ENCODE measurements at regions not wholly inside any gene's neighbourhood (a gene's known extent, or its start where the extent isn't known, plus 50 kb on each side); places are given as distances from the start of the nearest gene placed in this dataset.

DNA sequence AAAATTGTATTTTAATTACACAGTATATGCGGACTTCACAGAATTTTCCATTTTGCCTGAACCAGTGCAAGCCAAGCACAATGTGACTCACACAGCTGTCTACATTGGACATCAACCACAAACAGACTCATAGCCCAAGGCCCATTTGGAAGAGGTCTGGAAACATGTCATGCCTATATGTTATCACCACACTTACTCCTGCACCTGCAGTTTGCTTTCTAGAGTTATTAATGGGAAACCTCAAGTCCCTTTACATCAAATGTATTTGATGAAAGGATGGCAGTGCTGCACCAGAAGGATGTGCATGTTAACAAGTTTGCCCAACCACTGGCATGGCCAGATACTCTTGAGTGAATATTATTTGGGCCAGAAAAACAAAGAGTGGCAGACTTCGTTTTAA is 548.9 kb upstream of the CDH2 start:
- POLR2A ChIA-PET, result no interaction called here
- CTCF ChIA-PET, result no interaction called here

- POLR2A ChIA-PET, result no interaction called here
- CTCF ChIA-PET, result no interaction called here
Measured at GRCh38 chr18:28723506-28723905, 546.6 kb upstream of the CDH2 start.

GRCh38 chr18:28718696-28719095 is 541.8 kb upstream of the CDH2 start:
- CTCF ChIA-PET, result no interaction called here
- POLR2A ChIA-PET, result no interaction called here

- CTCF ChIA-PET, result no interaction called here
- POLR2A ChIA-PET, result no interaction called here
Measured at GRCh38 chr18:28716338-28716737, 539.4 kb upstream of the CDH2 start.

DNA sequence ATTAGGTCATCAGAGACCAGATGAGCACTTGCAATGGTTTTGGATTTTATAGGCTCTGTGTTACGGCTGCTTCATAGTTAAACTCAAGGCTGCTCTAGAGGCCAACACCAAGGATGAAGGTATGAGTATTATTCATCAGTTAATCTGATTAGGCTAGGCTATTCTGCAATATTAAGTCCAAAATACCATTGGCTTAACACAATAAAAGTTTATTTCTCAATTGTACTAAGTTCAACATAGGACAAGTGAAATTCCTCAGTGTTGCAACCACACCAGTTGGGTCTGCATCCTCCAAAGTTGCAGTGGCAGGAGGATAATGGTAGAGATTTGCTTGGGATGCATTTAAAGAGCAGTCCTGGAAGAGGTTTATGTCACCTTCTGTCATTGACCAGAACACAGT is 538.3 kb upstream of the CDH2 start:
- ChIA-PET CTCF (no interaction called here), POLR2A (no interaction called here)

DNA sequence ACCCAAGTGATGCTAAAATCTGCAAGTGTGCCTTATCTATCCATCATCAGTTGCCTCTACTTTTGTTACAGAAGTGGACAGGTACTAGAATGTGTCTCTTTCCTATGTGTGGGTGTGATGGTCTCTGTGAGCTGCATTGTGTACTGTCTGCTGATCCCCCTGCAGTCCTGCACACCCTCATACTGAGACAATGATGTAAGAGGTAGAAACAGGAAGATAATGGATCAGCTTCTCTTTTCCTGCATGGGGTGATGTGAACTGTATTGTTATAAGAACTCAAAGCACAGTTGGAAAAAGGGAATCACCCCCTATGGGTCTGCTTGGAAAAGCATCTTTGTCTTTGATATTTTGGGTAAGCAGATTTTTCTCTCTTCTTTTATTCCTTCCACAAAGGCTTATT is 537.6 kb upstream of the CDH2 start:
- POLR2A ChIA-PET, result no interaction called here
- CTCF ChIA-PET, result no interaction called here

DNA sequence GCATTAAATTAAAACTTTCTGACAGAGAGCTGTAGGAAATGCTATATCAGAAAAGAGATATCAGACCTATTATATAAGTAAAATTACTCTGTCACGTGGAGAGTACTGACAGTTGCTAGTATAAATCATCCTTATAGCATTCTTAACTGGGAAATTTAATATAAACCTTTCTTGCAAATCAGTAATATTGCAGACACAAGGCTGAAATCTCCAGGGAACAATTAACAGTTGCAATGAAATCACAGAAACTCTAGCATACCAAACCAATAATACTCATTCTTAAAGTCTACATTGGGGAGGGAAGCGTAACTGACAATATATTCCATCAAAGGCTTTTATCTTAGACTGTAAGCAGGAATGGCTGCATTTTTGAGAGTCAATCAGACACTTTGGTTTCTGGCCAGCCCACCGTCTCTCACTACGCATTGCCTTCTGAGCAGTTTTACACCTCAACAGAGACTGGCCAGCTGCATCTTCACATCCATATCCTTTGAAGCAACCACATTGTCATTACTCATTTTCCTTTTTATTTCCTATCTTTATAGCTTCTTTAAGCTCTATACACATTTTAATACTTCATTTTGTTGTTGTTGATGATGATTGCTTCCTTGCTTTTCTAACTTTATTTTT is 536.0 kb upstream of the CDH2 start:
- POLR2A ChIA-PET, result no interaction called here

GRCh38 chr18:28712172-28712571 is 535.2 kb upstream of the CDH2 start:
- ChIA-PET POLR2A (no interaction called here), CTCF (no interaction called here)

More for the DNA sequence above, 536.0 kb upstream of the CDH2 start:
- CTCF ChIA-PET, result no interaction called here

GRCh38 chr18:28711096-28711495 is 534.2 kb upstream of the CDH2 start:
- ChIA-PET CTCF (no interaction called here), POLR2A (no interaction called here)

- POLR2A ChIA-PET, result no interaction called here
- CTCF ChIA-PET, result no interaction called here
Measured at GRCh38 chr18:28707006-28707405, 530.1 kb upstream of the CDH2 start.

- ChIA-PET POLR2A (no interaction called here), CTCF (no interaction called here)
Measured at GRCh38 chr18:28706397-28706796, 529.5 kb upstream of the CDH2 start.

DNA sequence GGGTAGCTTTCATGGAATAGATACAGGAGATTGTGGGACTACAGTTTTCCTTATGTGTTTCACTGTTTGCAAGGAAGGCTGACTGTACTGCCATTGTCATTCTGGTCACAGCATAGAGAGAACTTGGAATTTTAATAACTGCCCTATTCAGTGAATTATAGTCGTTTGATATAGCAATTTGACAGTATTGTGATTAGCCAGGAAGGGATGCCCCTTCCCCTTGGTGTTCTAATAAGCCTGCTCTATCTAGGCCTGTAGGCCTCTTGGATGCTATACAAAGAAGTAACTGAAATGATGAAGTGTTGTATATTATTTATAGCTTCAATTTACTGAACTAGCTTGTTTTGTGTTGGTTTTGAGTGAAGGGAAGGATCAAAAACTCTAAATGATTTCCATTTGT is 528.6 kb upstream of the CDH2 start:
- ChIA-PET CTCF (no interaction called here), POLR2A (no interaction called here)

GRCh38 chr18:28692337-28692736 is 515.4 kb upstream of the CDH2 start:
- ChIA-PET CTCF (no interaction called here), POLR2A (no interaction called here)

DNA sequence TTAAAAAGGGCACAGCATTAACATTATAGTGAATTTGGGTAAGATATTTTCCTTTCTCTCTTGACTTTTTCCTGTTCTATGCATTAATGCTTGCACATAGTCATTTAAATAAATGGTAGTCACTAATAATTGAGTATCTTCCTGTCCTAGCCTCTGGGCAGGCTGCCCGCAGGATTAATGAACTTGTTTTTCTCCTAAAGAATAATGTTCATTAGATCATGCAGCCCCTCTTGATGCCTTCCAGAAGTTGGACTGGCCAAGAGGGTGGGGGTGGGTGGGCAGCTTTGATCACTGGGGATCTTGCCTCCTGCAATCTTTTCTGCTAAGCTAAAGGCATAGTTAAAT is 514.5 kb upstream of the CDH2 start:
- POLR2A ChIA-PET, result no interaction called here
- CTCF ChIA-PET, result no interaction called here

- CTCF ChIA-PET, result no interaction called here
- POLR2A ChIA-PET, result no interaction called here
Measured at GRCh38 chr18:28690836-28691495, 514.0 kb upstream of the CDH2 start.

DNA sequence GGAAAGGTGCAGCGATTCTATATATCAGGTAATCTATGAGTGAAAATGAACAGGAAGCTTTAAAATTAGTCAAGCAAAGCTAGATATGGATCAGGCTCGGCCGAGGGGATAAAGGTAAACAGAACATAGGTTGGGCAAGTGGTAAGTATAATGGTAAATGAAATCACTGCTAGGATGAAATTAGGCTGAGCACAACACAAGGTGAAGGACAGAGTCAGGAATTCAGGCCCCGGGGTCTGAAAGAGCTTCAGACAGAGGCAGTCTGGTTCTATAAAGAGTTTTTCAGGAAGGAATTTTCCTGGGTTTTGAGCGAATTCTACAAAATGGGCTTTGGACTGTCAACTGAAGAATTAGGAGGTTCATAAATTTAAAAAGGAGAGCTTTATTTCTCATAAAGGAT is 513.2 kb upstream of the CDH2 start:
- CTCF ChIA-PET, result no interaction called here

DNA sequence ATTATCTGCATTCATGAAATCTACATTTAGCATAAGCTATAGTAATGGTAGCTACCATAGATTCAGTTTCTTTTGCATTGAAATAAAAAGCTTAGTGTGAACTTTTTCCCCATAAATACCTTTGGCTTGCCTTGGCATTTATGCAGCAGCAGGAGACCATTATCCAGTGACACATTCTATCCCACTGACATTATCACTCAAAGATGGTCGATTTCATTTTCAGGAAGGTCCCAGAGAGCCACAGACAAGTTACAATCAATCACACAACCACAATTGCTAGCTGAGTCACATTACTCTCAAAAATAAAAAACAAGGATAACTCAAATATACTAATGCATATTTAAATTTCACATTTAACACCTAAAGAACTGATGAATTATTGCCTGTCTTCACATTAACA is 512.7 kb upstream of the CDH2 start:
- ChIA-PET POLR2A (no interaction called here), CTCF (no interaction called here)

More for the DNA sequence above, 513.2 kb upstream of the CDH2 start:
- POLR2A ChIA-PET, result no interaction called here

DNA sequence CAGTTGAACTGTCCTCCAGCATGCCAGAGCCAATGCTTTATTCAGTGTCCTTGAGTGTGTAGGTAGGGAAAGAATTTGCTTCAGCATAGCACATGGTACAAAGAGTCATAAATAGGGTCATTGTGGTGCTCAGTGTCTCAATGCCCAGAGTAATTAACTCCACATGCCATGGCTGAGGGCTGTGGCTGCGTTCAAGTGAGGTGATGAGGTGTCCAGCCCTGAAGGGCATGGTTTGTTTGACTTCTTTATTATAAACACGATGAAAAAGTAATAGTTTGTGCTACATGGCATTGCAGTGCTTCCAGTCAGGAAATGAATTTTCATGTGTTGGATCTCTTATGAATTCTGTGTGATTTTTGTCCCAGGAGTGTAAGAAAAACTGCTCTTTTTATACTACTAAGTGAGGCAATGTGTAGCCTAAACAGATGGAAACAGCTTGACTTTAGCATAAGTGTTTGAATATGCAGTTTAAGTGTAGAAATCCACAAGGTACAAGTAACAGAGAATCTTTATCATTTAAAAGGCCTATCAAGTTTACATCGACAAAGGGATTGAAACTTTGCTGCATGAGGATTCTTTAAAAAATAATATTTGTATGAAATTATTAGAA is 507.9 kb upstream of the CDH2 start:
- POLR2A ChIA-PET, result no interaction called here

DNA sequence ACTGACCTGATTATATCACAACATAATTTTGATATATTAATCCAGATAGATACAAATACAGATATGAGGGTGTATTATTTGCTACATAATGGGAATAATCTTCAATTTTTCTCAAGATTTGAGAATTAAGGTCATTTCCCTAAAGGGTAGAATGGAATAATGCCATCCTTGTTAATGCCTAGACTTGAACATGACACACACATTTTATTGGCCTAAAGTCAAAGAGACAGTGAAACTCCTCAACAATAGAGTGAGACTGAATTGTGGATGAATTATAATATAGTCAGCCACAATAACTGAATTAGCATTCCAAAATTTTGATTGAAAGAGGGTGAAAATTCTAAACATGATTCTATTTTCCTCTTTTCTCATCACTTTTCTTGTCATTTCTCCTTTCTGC is 506.0 kb upstream of the CDH2 start:
- POLR2A ChIA-PET, result no interaction called here
- CTCF ChIA-PET, result no interaction called here

More for the DNA sequence above, 507.9 kb upstream of the CDH2 start:
- CTCF ChIA-PET, result no interaction called here

GRCh38 chr18:28669165-28669564 is 492.2 kb upstream of the CDH2 start:
- CTCF ChIA-PET, result no interaction called here
- POLR2A ChIA-PET, result no interaction called here

DNA sequence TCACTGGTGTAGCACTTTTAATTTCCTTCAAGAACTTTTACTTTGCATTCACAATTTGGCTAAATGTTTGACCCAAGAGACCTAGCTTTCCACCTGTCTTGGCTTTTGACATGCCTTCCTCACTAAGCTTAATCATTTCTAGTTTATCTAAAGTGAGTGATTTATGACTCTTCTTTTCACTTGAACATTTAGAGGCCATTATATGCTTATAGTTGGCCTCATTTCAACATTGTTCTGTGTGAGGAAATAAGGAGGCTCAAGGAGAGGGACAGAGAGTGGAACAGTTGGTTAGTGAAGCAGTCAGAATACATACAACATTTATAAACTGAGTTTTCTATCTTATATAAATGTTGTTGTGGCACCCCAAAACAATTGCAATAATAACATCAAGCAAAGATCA is 489.3 kb upstream of the CDH2 start:
- POLR2A ChIA-PET, result no interaction called here

GRCh38 chr18:28657961-28658360 is 481.0 kb upstream of the CDH2 start:
- ChIA-PET CTCF (no interaction called here), POLR2A (no interaction called here)

More for the DNA sequence above, 489.3 kb upstream of the CDH2 start:
- CTCF ChIA-PET, result no interaction called here
